PC-9 (cell line): ENCODE measurements at regions not wholly inside any gene's neighbourhood (a gene's known extent, or its start where the extent isn't known, plus 50 kb on each side); places are given as distances from the start of the nearest gene placed in this dataset.

ENCODE experiments used
- BruUV-seq: library from RNA; stranded (reverse); fragments of 400-500 nt; replicated peaks from 2 replicates; lab custom pipeline; 2021; lab: Mats Ljungman, UMichigan
- CTCF ChIA-PET: fragments of 300-600 bp; sonication (Branson Sonifier 250); formaldehyde crosslinking; loops from one replicate; lab custom pipeline; 2022; ENCODE audit warnings: antibody characterized with exemption; lab: Charles Lee
- POLR2A ChIA-PET: fragments of 300-600 bp; sonication (Branson Sonifier 250); formaldehyde crosslinking; loops from one replicate; lab custom pipeline; 2022; ENCODE audit warnings: antibody characterized with exemption; ENCODE audit not compliant: unreplicated experiment; lab: Charles Lee
- DNase-seq, 2 experiments: peaks; one replicate each; pipeline versions ENCODE4 v3.0.0 to v3.0.0-alpha.2; 2015 to 2022; ENCODE audit warnings: mixed read lengths in 1 of 2
- H2AFZ ChIP-seq: fragments of 200-600 bp; sonication (generic); 2 replicates; pipeline ENCODE4 v1.8.1; 2017; ENCODE audit warnings: antibody characterized with exemption
- H3F3A ChIP-seq: fragments of 200-600 bp; sonication (generic); 2 replicates; pipeline ENCODE4 v1.8.1; 2017; ENCODE audit warnings: antibody characterized with exemption, mild to moderate bottlenecking, low read depth; ENCODE audit not compliant: insufficient read depth
- H3K27ac ChIP-seq: fragments of 200-600 bp; sonication (generic); 2 replicates; pipeline ENCODE4 v1.6.1; 2016; ENCODE audit warnings: mixed run types
- H3K27me3 ChIP-seq: fragments of 200-600 bp; sonication (generic); 2 replicates; pipeline ENCODE4 v1.6.1; 2016; ENCODE audit warnings: low read depth, mixed run types; ENCODE audit not compliant: insufficient read depth
- H3K36me3 ChIP-seq: fragments of 200-600 bp; sonication (generic); 2 replicates; pipeline ENCODE4 v1.6.1; 2016; ENCODE audit warnings: low read depth, mixed run types
- H3K4me1 ChIP-seq: fragments of 200-600 bp; sonication (generic); replicated peaks from 2 replicates; pipeline ENCODE4 v1.6.1; 2016; ENCODE audit warnings: mixed run types; ENCODE audit not compliant: insufficient read depth
- H3K4me2 ChIP-seq: fragments of 200-600 bp; sonication (generic); 2 replicates; pipeline ENCODE4 v1.6.1; 2017; ENCODE audit warnings: mixed run types
- H3K4me3 ChIP-seq: fragments of 200-600 bp; sonication (generic); 2 replicates; pipeline ENCODE4 v1.6.1; 2016; ENCODE audit warnings: mixed run types
- H3K79me2 ChIP-seq: fragments of 200-600 bp; sonication (generic); 2 replicates; pipeline ENCODE4 v1.6.1; 2017; ENCODE audit warnings: low read depth, mixed run types
- H3K9me2 ChIP-seq: fragments of 200-600 bp; sonication (generic); 2 replicates; pipeline ENCODE4 v1.8.1; 2017; ENCODE audit warnings: mild to moderate bottlenecking; ENCODE audit not compliant: insufficient read depth
- H3K9me3 ChIP-seq: fragments of 200-600 bp; sonication (generic); 2 replicates; pipeline ENCODE4 v1.8.1; 2016; ENCODE audit warnings: low read depth; ENCODE audit not compliant: insufficient read depth
- H4K20me1 ChIP-seq: fragments of 200-600 bp; sonication (generic); 2 replicates; pipeline ENCODE4 v1.8.1; 2017; ENCODE audit not compliant: insufficient read depth
- CTCF ChIP-seq: fragments of 200-600 bp; sonication (generic); conservative IDR thresholded peaks from 2 replicates; pipeline ENCODE4 v1.6.1; 2017; ENCODE audit warnings: mixed run types, antibody characterized with exemption, mild to moderate bottlenecking, moderate library complexity
- EZH2 ChIP-seq: fragments of 200-600 bp; sonication (generic); IDR thresholded peaks from 2 replicates; pipeline ENCODE4 v1.8.0; 2017; ENCODE audit warnings: antibody characterized with exemption, low read depth
- intact Hi-C: fragments of 100-400 bp; cut with micrococcal nuclease; formaldehyde crosslinking; loops from one replicate; pipeline ENCODE4 v1.10.0; 2022; ENCODE audit not compliant: unreplicated experiment

DNA sequence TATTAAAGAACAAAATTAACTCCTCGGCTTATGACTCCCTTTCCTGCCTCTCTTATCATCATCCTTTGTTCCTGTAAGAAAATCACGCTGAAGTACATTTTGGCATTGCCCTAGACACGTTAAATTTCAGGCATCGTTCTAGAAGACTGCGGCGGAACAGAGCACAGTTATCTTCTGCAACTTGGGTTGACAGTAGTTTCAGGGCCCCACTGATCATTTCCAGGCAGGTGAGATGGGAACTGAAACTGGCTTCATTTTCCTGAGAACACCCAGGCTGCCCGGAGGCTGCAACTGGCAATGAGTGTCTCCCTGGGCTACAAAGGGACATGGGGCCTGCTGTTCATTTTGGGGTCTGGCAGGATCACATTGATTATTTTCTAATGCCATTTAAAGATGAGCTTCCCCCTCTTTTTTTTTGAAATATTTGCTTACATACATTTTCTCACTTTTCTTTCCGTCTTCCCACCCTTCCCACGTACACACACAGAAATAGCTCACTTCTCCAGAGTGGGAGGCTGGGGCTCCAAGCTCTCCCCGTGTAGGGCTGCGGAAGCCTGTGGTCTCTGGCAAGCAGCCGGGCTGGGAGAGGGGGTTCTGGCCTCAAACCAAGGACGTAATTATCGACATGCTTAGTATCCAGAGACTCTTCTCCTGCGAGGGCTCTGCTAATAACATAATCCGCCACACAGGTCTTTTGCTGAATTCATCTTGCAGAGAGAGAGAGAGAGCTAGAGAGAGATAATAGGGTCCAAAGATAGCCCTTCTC is 267.4 kb downstream of the ABHD5 start:
- H3K27me3 ChIP-seq, result no peaks in the 10 kb centered on the region
- no peak for TF ChIP-seq CTCF
- no peak for TF ChIP-seq EZH2
- H3K4me3 ChIP-seq, result no peak overlapping the region
- BruUV-seq, result no TSS peak
- H3K36me3 ChIP-seq, result no peaks in the 10 kb centered on the region
- H4K20me1 ChIP-seq, result no peaks in the 10 kb centered on the region
- no peak overlapping the region for H3K27ac ChIP-seq
- intact Hi-C loops, result no loop called here
- CTCF ChIA-PET, result no interaction called here
- no peaks in the 10 kb centered on the region; the same call in 1 of the 2 replicates for H3K9me3 ChIP-seq
- peaks cover 13% of the 10 kb centered on the region; the same call in 1 of the 2 replicates for H3F3A ChIP-seq
- no peak overlapping the region for H2AFZ ChIP-seq
- no peaks in the 10 kb centered on the region for H3K79me2 ChIP-seq
- peaks cover 15% of the 10 kb centered on the region for H3K4me1 ChIP-seq
- DNase-seq, result no peak
- no peaks in the 10 kb centered on the region for H3K9me2 ChIP-seq
- POLR2A ChIA-PET, result no interaction called here
- no peak overlapping the region for H3K4me2 ChIP-seq

- Histone ChIP-seq H3K9me2 (no peaks in the 10 kb centered on the region), H3K27me3 (no peaks in the 10 kb centered on the region), H4K20me1 (no peaks in the 10 kb centered on the region), H3K9me3 (no peaks in the 10 kb centered on the region; the same call in 1 of the 2 replicates), H3K27ac (no peak overlapping the region), H3K79me2 (no peaks in the 10 kb centered on the region), H3K4me2 (no peak overlapping the region), H3K4me3 (no peak overlapping the region), H3K4me1 (peaks cover 8% of the 10 kb centered on the region), H2AFZ (no peak overlapping the region), H3K36me3 (no peaks in the 10 kb centered on the region), H3F3A (peaks cover 5% of the 10 kb centered on the region; the same call in 1 of the 2 replicates)
- intact Hi-C loops, result no loop called here
- DNase-seq, result no peak
- TF ChIP-seq CTCF (no peak), EZH2 (no peak)
- POLR2A ChIA-PET, result no interaction called here
- BruUV-seq, result no TSS peak
- CTCF ChIA-PET, result no interaction called here
Observed at GRCh38 chr3:43958973-43959372, 268.2 kb downstream of the ABHD5 start.

- Histone ChIP-seq H3K4me3 (no peak overlapping the region), H3K9me2 (no peaks in the 10 kb centered on the region), H3K27ac (no peak overlapping the region), H3K79me2 (no peaks in the 10 kb centered on the region), H3K36me3 (no peaks in the 10 kb centered on the region), H2AFZ (no peak overlapping the region), H3K9me3 (no peaks in the 10 kb centered on the region; the same call in 1 of the 2 replicates), H3F3A (no peaks in the 10 kb centered on the region), H3K4me1 (no peaks in the 10 kb centered on the region), H3K4me2 (no peak overlapping the region), H4K20me1 (no peaks in the 10 kb centered on the region), H3K27me3 (no peaks in the 10 kb centered on the region)
- TF ChIP-seq CTCF, result no peak
- TF ChIP-seq EZH2, result no peak
- ChIA-PET CTCF (no interaction called here), POLR2A (no interaction called here)
- intact Hi-C loops, result no loop called here
- BruUV-seq, result no TSS peak
- no peak for DNase-seq
Observed at GRCh38 chr3:43959498-43960447, 269.0 kb downstream of the ABHD5 start.
